ENCODE measurements at regions not wholly inside any gene's neighbourhood (a gene's known extent, or its start where the extent isn't known, plus 50 kb on each side); places are given as distances from the start of the nearest gene placed in this dataset.

GRCh38 chr2:157191186-157191585, 66.3 kb upstream of the GALNT5 start:
- DNase-seq: no peak
- no peak for TF ChIP-seq GATA1 (IDR thresholded peaks at IDR 0.05; ENCODE audit: low read depth, low read length)
- TF ChIP-seq POLR2A (IDR thresholded peaks at IDR 0.05; ENCODE audit: low read length): no peak

DNA sequence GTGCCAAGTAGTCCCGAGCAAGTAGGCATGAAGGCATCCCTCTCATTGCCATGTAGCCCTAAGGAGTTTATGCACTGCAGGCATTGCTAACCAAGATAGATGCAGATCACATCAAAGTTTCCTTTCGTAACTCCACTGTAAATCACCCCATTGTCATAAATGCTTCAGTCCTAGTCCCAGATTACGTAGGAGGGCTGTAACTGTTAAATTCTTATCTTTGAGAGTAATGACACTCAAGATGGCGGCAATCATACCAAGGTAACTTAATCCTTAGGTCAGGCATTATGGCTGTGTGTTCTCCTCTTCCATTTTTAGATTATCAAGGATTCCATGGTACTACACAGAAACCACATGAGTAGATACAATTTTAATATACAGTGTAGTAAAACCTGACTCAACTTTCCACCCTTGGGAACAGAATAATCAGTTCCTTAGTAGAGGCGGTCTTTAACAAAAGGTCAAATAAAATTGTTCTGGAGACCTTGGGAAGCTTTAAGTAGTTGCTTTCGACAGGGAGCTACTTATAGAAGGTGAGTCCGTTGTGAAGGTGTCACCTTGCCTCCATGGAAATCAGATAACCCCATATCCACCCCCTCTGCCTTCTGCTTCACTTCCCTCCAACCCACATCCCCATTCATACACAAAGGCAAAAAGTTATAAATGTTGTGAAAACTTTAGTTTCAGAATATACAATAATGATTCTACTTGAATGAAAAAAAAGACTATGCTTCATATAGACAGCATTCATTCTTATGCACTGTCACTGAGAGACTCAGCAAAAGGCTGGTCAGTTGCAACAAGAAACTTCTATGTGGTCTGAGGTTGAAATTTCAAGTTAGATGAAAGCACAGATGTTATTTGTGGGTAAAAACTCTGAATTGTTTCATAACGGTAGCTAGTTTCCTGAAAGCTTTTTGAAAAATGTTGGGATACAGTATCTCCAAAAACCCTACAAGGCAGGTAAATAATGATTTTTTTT, 64.8 kb upstream of the GALNT5 start:
- no peak for DNase-seq
- no peak for TF ChIP-seq GATA1 (IDR thresholded peaks at IDR 0.05; ENCODE audit: low read depth, low read length)

DNA sequence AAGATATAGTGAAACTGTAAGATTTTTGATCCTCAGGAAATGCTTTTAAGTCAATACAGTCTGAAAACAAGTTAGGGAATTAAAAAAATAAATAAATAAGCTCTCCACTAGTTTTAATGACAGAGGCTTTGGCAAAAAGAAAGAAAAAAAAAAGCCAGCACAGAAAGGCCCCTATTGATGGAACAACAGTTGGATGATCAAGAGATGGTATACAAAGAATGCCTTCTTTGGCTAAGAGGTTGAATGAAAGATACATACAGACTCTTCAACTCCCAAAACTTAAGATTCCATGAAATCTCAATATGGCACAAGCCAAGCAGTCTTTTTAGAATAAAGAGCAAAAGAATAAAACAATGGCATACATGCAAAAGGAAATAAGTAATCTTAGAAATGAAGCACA, 64.0 kb upstream of the GALNT5 start:
- no peak for DNase-seq
- TF ChIP-seq POLR2A (IDR thresholded peaks at IDR 0.05; ENCODE audit: low read length) (no peak), GATA1 (IDR thresholded peaks at IDR 0.05; ENCODE audit: low read depth, low read length) (no peak)

- TF ChIP-seq GATA1 (IDR thresholded peaks at IDR 0.05; ENCODE audit: low read depth, low read length) (no peak), POLR2A (IDR thresholded peaks at IDR 0.05; ENCODE audit: low read length) (no peak)
- peak; percentile 61 to 80 for DNase-seq
Measured at GRCh38 chr2:157194097-157194688, 63.3 kb upstream of the GALNT5 start.

DNA sequence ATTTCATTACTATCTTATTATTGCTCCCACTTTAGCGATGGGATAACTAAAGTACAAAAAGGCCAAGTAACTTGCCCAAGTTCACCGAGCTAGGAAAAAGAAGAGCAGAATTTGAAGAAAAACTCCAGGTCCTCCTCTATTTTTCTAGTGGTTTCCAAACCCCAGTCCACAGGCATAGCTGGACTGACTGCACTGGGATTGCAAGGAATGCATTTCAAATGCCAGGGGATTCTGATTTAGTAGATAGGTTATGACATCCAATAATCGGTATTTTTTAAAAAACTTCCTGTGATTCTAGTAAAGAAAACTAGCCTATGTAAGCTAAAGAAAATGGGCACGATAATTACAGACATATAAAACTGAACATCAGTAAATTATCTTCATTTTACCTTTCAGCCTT, 62.7 kb upstream of the GALNT5 start:
- no peak for DNase-seq

DNA sequence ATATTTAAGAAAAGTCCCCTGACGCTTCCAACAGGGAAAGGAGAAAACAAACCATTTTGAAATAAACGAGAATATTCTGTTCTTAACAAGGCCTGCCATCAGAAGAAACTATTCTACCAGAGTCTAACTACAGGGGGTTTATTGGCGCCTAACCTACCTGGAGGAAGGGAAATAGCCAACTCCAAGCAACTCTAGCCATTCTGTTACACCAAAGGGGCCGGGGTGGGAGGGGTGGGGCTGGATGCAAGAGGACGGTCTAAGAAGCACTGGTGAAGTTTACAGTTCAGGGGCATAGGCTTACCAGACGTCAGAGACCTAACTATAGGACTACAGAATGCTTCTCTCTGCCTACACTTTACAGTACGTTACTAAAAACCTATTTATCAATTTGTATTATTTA, 60.5 kb upstream of the GALNT5 start:
- TF ChIP-seq POLR2A (IDR thresholded peaks at IDR 0.05; ENCODE audit: low read length): no peak
- no peak for TF ChIP-seq GATA1 (IDR thresholded peaks at IDR 0.05; ENCODE audit: low read depth, low read length)
- no peak for DNase-seq

More for the DNA sequence above, 62.7 kb upstream of the GALNT5 start:
- no peak for TF ChIP-seq POLR2A (IDR thresholded peaks at IDR 0.05; ENCODE audit: low read length)
- TF ChIP-seq GATA1 (IDR thresholded peaks at IDR 0.05; ENCODE audit: low read depth, low read length): no peak

DNA sequence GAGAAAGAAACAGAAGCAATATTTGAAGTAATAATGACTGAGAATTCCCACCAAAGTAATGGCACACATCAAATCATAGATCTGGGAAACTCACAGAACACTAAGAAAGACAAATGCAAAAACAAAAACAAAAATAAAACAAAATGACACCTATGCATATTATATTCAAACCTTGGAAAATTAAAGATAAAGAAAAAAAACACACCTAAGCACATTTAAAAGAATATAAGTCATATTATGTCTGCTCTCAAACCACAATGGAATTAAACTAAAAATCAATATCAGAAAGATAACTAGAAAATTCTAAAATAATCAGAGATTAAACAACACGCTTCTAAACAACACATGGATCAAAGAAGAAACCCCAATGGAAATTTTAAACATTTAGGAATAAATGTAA, 59.7 kb upstream of the GALNT5 start:
- TF ChIP-seq GATA1 (IDR thresholded peaks at IDR 0.05; ENCODE audit: low read depth, low read length) (no peak), POLR2A (IDR thresholded peaks at IDR 0.05; ENCODE audit: low read length) (no peak)
- DNase-seq: no peak

- TF ChIP-seq GATA1 (IDR thresholded peaks at IDR 0.05; ENCODE audit: low read depth, low read length) (no peak), POLR2A (IDR thresholded peaks at IDR 0.05; ENCODE audit: low read length) (no peak)
Measured at GRCh38 chr2:157203651-157204050, 53.9 kb upstream of the GALNT5 start.

GRCh38 chr2:157204401-157204800, 53.1 kb upstream of the GALNT5 start:
- TF ChIP-seq POLR2A (IDR thresholded peaks at IDR 0.05; ENCODE audit: low read length) (no peak), GATA1 (IDR thresholded peaks at IDR 0.05; ENCODE audit: low read depth, low read length) (no peak)
- no peak for DNase-seq

More at GRCh38 chr2:157203651-157204050, 53.9 kb upstream of the GALNT5 start:
- DNase-seq: no peak

GRCh38 chr2:157206916-157207315, 50.6 kb upstream of the GALNT5 start:
- TF ChIP-seq POLR2A (IDR thresholded peaks at IDR 0.05; ENCODE audit: low read length) (no peak), GATA1 (IDR thresholded peaks at IDR 0.05; ENCODE audit: low read depth, low read length) (no peak)
- no peak for DNase-seq

Data from erythroblast (primary cell).